Stimulated activated CD4-positive, alpha-beta T cell treated with anti-CD3 and anti-CD28 coated beads, Interleukin-2, amount 100 ng/mL, for 48 hours (primary cell): ENCODE measurements at regions not wholly inside any gene's neighbourhood (a gene's known extent, or its start where the extent isn't known, plus 50 kb on each side); places are given as distances from the start of the nearest gene placed in this dataset.

Experiments used
- DNase-seq, 2 donors: peaks; one replicate each; pipeline ENCODE4 v3.0.0-alpha.2; 2020

DNA sequence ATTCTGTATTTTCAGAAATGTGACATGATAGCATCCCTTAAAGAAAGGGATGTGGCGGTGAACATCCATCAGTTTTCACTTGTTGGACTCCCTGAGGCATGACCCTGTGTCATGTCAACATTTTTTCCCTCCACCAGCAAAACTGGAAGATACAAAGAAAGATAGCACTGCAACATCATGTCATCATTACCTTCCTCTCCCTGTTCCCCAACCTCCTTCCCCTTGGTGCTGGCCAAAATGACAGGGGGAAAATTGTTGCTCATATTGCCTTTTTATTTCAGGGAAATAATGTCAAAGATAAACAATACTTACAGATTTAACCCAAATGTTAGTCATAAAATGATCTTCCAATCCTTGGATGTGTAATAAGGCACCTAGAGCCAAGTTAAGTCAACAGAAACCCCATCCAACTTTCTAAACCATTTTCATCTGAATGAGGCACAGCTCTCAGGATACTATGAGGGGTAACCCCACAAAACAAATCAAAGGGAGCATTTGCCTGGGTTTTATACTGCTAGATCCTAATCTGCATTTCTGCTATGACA is 644.3 kb downstream of the ACTL7B start:
- DNase-seq: no peak

DNA sequence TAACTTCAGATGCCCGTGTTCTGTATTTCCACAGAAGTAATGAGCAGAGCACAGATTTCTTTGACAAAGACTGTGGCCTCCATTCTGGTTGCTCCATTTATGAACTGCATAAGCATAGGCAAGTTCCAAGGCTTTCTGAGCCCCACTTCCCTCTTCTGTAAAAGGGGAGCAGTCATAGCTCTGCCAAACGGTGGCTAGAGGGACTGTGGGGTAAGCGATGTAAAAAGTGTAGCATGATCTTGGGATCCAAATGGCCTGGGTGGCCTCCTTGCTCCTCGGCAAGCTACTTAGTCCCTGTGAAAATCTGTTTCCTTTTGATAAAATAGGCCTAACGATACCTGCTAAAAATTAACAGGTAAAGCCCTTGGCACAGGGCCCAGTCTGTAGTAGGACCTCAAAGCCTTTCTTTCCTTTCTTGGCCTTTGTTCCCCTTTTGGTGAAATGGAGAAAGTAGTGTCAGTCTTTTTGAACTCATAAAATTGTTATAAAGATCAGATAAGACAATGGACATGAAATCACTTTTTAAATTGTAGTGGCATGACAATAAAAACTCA is 646.6 kb downstream of the ACTL7B start:
- no peak for DNase-seq

DNA sequence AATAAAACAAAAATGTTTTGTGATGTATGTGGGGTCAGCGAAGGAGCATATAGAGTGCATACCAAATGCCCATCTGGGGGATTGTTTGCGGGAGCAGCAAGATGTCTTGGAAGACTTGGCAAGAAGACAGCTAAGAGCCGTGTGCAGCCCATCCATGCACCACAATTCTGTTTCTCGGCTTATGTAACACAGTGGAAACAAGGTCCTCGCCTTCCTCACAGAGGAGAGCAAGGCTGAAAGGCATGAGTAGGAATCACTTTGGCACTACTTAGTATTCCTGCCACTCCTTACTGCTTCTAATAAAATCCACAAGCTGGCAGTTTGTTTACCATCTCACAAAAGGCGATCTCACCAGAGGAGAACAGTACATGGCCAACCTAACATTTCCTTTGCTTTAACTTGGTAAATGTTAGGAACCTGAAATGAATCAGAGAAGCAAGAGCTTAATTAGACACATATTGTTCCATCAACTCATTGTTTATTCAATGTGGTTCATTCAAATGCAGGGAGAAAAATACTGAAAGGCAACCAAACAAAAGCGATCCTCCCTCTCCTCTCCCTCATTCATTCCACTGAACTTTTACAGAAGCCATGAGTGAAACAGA is 648.1 kb downstream of the ACTL7B start:
- DNase-seq: no peak

DNA sequence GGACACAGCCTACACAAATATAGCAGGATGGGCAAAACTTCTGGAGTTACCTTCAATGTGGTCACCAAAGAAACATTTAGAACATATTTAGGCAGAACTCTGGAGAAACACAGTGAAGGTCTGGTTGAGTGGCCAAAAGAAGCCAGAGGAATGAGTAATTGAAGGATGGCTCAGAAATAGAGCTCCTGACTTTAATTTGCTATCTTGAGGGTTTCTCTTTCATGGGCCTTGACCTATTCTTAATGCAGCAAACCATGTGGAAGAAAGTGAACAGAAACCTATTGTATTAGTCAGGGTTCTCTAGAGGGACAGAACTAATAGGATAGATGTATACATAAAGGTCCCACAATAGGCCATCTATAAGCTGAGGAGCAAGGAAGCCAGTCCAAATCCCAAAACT is 650.5 kb downstream of the ACTL7B start:
- no peak for DNase-seq

DNA sequence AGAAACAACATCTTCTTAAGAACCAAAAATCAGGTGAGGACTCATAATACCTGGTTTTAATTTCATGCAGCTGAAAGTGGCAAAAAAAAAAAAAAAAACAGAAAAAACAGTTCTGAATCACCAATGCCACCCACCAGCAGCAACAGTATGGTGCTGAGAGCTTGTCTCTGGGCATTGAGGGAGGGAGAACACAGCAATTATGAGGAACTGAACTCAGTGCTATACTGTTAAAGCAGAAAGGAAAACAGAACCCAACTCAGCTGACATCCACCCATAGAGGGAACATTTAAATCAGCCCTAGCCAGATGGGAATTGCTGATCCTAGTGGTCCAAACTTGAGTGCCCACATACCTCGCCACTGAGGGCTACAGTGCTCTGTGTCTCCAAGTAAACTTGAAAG is 657.9 kb downstream of the ACTL7B start:
- no peak for DNase-seq

DNA sequence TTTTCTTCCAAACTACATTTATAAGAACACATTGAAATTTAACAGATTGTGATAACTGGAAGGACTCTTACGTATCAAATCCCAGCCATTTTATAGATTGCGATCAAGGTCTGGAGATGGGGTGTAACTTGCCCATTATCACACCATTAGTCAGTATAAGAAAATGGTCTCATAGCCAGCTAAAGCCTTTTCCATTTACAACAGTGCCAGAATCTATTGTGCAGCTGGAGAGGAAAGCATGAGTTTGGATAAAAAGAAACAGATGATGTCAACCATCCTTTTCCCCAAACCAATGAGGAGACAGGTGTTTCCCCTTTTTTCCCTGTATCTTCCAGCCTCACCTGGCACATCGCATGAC is 658.8 kb downstream of the ACTL7B start:
- DNase-seq: no peak

DNA sequence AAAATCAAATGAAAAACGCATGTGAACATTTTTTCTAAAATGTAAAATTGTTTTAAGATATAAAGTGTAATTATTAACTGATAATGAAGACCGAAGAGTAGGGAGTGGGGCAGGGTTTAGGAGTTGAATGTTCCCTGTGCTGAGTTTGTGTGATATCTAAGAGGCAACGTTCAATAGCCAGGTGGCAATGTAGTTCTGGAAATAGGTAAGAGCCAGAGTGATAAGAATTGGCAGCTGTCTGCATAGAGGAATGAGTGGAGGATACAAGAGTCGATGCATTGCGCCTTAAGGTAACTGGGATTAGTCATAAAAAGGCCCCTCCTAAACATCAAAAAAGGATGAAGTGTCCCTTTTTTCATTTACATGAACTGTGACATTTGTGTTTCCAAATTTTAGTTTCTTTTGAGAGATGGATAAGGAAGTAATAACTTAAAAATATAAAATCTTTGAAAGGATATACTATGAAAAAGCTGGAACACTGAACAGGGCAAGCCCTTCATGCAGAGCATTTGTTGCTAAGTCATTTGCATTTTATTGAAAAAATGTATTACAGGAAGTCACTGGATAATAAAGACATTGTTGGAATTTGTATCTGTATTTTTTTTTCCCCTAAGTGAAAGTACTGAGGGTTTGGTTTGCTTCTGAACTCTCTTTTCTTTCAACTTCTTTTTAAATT is 659.3 kb downstream of the ACTL7B start:
- no peak for DNase-seq

DNA sequence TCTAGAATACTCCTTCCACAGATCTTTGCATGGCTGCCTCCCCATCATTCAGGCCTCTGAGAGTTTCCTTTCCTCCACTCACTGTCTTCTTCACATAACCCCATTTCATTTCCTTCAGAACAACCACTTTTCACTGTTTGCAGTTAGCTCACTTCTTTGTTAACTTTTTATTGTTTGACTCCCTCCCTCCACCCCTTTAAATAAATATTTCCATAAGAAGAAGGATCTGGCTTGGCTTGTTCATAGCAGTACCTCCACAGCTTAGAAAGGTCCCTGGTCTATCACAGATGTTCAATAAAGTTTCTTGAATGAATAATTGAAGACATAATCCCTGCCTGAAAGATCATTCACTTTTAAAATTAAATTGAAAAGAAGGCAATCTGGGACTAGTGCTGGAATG is 661.6 kb downstream of the ACTL7B start:
- no peak for DNase-seq

DNA sequence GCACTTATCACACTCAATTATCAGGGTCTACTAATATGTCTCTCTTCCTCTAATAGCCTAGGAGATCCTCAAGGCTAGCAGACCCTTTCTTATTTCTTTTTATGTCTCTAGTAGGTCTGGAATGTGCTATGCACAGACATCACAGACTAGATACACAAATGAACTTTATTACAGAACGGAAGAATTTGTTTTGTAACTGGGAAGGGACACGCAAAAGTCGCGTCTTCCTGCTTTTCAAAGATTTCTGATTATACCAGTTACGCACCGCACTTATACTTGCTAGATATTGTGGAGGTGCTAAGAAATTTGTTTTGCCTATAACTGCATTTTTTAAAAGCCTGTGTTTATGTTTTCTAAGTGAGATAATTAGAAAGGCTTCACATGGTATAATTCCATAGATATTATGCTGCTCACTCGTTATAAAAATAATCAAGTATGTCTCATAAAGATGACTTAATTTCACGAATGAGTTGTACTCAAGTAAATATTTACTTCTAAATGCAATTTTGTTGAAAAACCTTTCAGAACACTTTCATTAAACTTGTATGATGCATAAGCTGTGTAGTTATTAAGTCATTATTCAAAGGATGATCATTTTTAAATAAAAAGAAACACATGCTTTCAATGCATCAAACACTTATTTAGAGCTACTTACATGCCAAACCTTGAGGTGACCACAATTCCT is 662.6 kb downstream of the ACTL7B start:
- DNase-seq: no peak

DNA sequence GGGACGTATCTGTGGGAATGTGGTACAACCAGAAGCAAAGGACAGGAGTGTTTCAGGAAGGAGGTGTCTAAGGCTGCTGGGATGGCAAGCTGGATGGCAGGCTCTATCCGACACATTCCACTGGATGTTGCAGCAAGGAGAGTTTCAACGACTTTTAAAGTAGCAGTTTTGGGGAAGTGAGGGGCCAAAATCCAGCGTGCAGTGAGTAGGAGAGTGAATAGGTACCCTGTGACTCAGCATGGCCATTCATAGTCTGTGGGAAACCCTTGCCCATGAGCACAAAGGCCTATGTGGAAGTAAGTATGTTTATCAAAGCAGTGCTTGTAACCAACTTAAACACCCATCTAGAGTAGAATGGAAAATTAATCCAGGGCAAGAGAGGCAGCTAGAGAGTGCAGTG is 664.7 kb downstream of the ACTL7B start:
- DNase-seq: no peak

DNA sequence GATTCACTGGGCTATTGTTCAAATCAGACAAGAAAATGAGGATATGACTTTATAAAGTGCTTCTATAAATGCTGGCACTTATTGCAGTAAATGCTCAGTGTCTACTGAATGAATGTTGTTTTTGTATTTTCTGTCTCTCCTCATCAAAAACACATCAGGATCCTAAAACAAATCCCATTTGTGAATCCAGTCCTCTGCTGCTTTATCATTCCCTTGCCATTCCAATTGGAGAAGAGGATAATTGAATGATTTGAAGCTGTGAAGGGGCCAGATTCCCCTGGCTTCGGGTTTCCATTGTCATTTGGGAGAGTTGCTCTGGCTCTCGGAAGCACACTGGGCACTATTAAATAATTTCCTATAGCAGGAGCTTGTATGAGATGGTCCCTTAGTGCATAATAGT is 666.8 kb downstream of the ACTL7B start:
- DNase-seq: no peak

DNA sequence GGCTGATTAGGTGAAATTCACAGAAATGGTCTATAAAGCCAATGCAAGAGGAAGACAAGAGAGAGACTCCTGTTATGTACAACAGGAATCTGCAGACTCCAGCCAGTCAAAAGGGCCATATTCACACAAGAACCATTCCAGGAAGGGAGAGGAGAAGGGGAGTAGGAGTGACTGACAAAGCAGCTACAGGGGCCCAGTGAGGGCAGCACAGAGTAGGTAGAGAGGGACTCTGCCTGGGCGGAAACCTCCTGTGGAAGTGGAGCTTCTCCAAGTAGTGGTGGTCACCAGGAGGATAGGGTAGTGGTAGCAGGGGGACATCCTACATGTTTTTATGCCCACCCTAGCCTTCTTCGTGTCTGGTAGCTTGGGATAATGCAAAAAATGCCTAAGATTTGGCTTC is 667.3 kb downstream of the ACTL7B start:
- DNase-seq: no peak

DNA sequence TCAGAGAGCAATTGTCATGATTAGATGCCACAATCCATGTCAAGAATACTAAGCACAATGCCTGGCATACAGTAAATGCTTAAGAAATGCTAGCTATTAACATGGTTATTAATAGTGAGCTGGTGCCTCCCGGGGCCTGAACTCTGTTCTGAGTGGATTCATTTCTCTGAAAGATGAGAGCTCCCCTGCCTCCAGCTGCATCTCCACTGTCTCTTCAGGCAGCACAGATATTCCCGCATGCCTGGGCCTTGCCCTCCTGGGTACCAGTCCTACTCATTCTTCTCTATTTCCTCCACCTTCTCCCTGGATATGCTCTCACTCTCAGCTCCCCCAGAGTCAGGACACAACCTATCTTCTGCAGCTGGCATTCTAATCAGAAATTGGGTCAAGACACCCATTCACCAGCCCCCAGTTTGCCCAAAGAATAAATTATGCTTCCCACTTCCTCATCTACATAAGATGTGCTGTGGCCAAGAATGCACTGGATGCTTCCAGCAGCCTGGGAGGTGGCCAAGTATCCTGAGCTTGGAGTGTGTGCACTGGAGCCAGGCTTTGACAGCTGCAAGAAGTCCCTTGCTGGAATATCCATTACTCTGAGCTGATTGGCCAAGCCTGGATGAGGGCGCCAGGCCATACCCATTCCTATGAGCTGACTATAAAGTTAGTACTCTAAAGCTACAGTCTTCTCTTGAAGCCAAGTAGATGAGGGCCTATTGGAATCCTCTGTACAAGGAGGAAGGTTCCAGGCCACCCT is 669.0 kb downstream of the ACTL7B start:
- no peak for DNase-seq

DNA sequence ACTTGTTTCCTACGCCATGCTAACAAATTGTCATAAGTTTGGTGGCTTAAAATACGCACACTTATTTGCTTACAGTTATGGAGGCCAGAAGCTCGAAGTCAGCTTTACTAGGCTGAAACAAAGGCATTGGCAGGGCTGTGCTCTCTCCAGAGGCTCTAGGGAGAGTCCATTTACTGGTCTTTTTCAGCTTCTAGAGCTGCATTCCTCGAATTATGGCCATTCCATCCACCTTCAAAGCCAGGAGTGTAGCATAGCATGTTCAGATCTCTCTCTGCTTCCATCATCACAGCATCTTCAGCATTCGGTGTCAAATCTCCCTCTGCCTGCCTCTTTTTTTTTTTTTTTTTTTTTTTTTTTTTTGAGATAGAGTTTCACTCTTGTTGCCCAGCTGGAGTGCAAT is 670.2 kb downstream of the ACTL7B start:
- no peak for DNase-seq

DNA sequence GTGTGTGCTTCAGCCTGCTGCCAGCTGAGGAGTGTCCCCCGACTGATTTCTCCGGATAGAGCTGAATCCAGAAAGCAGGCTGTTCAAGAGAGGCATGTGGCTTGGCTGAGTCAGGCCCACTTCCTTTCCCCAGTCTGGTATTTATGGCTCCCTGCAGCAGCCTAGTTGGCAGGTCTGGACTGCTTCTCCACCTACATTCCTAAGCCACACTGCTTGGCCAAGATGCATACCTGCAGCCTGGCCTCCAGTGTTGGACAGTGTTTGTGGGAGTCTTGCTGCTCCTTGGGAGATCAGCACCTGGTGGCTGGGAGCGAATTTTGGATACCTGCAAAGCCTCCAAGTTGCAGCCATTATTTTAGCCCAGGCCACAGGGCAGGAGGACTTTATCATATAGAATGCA is 670.8 kb downstream of the ACTL7B start:
- DNase-seq: no peak

DNA sequence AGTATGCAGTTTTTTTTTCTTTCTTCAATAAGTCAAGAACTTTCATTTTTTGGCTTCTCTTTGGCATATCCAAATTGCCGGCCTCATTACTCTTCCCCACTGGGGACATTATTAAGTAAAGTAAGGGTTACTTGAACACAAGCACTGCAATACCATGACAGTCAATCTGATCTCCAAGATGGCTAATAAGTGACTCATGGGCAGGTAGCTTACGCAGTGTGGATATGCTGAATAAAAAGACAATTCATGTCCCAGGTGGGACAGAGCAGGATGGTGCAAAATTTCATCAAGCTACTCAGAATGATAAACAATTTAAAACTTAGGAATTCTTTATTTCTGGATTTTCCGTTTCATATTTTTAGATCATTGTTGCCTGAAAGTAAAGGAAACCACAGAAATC is 671.8 kb downstream of the ACTL7B start:
- DNase-seq: no peak

DNA sequence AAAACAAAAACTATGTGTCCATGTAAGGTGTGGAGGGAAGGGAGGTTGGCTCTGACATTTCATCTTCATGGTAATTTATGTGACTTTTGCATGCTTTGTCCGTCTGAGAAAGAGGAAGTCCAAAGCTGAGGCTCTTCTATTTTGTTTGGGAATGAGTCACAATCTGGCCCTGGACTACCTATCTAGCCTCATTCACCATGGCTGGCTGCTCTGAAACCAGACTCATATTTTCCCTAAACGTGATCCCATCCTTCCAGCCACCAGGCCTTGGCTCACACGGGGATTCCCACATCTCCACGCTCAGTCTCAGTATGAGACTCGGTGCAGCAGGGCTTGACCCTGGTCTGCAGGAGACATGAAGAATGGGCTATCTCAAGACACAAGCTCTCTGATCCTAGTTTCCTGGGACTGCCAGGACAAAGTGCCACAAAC is 672.8 kb downstream of the ACTL7B start:
- DNase-seq: no peak

DNA sequence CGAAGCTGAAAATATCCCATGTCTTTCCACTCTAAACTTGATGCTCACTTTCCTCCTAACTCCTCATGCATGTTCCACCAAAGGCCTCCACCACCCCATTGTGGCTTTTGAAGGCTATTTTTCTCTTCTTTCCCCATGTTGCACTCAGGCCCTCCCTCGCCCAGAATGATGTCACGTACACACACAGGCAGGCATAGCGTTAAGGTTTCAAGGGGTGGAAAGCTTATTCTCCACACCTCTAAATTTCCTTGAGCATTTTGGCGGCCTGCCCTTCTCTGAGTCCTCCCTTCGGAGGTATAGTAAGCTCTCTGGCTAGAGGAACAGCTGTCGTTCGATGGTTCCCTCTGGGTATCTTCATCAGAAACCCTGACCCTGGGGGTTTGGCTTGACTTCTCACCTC is 673.5 kb downstream of the ACTL7B start:
- DNase-seq: no peak

DNA sequence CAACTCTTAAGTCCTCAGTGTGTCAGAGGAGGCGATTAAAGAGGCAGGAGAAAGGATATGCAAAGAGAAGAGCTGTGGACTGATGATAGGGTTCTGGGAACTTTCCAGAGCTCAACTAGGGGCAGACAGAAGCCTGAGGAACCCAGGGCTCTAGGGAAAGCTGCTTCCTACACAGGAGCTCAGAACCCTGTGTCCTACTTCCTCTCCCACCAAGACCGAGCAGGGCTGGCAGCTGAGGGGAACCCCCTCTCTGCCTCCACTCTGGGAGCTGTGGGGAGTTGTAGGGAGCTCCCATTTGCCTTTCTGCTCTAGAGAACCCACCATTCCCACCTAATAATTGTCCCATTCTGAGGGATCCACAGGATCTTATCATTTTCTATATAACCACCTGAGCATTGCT is 674.3 kb downstream of the ACTL7B start:
- no peak for DNase-seq

DNA sequence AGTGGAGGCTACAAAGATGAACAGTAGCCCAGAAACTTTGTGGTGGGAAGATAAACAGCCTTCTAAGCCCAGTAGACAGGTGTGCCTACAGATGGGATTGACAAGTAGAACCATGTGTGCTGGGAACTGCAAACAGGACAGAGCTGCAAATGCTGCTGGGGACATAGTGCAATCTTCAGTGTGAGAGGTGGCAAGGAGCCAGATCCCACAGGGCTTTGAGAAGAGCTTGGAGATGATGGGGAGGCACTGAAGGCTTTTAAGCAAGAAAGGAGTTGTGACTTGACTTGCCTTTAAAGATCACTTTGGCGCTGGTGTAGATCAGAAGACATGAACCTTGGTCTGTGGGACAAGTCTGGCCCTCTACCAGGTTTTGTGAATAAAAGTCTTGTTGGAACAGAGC is 675.2 kb downstream of the ACTL7B start:
- no peak for DNase-seq

DNA sequence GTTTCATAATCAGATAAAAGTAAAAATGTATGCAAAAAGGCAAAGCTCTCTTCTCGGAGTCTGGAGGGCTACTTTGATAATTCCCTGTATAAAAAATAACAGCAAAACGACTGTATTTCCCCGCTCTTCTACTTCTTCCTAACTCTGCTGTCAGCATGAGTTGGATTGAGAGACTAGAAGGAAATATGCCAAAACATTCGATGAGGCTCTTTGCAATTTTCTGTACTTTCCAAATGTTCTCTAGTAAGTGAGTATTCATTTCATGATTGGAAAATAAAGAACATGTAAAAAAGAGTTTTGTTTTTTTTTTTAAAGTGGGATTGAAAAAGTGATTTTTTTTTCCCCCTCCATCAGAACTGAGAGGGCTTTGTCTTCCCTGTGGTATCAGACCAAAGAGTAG is 677.5 kb downstream of the ACTL7B start:
- no peak for DNase-seq

DNA sequence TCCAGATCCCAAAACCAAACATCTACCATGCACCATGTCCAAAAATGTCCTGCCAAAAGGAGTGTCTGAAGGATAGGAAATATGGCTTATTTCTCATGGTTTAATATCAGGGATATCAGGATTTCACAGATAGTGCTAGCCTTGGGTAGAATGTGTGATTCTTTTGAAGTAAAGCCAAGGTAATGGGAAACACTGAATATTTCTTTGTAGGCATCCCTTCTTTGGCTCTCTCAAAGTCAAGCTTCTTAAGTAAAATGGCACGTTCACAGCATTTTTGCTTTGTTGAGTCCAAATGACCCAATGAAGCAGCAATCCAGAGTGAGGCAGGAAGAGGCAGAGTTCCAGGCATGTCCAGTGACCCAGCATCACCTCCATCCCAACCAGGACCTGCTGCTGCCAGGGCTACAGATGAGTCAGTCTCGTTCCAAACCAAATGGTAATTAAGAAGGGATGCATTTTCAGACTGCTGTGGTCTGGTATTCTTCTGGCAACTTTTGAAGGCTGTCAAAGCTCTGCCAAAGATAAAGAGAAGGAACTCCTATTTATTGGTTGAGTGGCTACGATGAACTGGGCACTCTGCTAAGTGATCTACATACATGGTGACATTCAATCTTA is 678.8 kb upstream of the KLF4 start:
- no peak for DNase-seq
